ENCODE measurements at regions not wholly inside any gene's neighbourhood (a gene's known extent, or its start where the extent isn't known, plus 50 kb on each side); places are given as distances from the start of the nearest gene placed in this dataset.

DNA sequence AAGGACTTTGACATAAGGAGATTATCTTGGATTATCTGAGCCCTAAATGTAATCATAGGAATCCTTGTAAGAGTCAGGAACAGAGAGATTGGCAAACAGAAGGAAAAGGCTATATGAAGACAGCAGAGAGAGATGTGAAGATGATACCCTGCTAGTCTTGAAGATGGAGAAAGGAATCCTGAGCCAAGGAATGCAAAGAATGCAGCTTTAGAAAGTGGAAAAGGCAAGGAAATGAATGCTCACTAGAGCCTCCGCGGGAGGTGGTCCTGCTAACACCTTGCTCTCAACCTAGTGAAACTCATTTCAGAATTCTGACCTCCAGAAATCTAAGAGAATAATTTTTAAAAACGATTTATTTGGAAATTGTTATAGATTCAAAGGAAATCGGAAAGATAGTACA is 117.1 kb downstream of the TBXT start:
- intact Hi-C loops (cut with micrococcal nuclease), result no loop called here
- DNase-seq, result no peak
- Histone ChIP-seq H3K9me3 (replicated peaks in 1 of 2; ENCODE audit: control insufficient read depth in 1 of 2, insufficient read depth in 1 of 2, low read length in 2 of 2) (peaks cover 13 to 26% of the 10 kb centered on the region in 2 donors), H3K36me3 (replicated peaks in 1 of 2; ENCODE audit: control insufficient read depth in 1 of 2, insufficient read depth in 2 of 2, low read length in 2 of 2) (no peaks in the 10 kb centered on the region), H3K79me2 (ENCODE audit: insufficient read depth, low read length) (no peaks in the 10 kb centered on the region), H3K27ac (ENCODE audit: low read depth in 1 of 2, low read length in 2 of 2) (no peak overlapping the region), H3K4me2 (replicated peaks; ENCODE audit: extremely low read depth, low read length, poor library complexity, severe bottlenecking) (no peak overlapping the region), H3K9ac (ENCODE audit: insufficient read depth, low read length, poor library complexity, severe bottlenecking) (no peak overlapping the region), H2AFZ (ENCODE audit: insufficient read depth, low read depth, low read length, poor library complexity, severe bottlenecking) (no peak overlapping the region), H3K27me3 (ENCODE audit: control insufficient read depth in 2 of 2, insufficient read depth in 2 of 2, low read length in 2 of 2) (no peaks in the 10 kb centered on the region), H4K20me1 (ENCODE audit: insufficient read depth, low read length) (no peaks in the 10 kb centered on the region), H3K4me1 (ENCODE audit: control insufficient read depth in 1 of 2, insufficient read depth in 2 of 2, low read length in 2 of 2) (no peaks in the 10 kb centered on the region), H3K4me3 (replicated peaks in 1 of 3; ENCODE audit: low read depth in 2 of 3, low read length in 3 of 3) (no peak overlapping the region)
- H3K9me3 Mint-ChIP-seq, result peaks cover 6 to 25% (median 16%) of the 10 kb centered on the region in 7 donors
- TF ChIP-seq, protein P1, sequence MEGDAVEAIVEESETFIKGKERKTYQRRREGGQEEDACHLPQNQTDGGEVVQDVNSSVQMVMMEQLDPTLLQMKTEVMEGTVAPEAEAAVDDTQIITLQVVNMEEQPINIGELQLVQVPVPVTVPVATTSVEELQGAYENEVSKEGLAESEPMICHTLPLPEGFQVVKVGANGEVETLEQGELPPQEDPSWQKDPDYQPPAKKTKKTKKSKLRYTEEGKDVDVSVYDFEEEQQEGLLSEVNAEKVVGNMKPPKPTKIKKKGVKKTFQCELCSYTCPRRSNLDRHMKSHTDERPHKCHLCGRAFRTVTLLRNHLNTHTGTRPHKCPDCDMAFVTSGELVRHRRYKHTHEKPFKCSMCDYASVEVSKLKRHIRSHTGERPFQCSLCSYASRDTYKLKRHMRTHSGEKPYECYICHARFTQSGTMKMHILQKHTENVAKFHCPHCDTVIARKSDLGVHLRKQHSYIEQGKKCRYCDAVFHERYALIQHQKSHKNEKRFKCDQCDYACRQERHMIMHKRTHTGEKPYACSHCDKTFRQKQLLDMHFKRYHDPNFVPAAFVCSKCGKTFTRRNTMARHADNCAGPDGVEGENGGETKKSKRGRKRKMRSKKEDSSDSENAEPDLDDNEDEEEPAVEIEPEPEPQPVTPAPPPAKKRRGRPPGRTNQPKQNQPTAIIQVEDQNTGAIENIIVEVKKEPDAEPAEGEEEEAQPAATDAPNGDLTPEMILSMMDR (IDR thresholded peaks at IDR 0.05), result no peak
- H3K4me1 Mint-ChIP-seq, result no peaks in the 10 kb centered on the region
- no peaks in the 10 kb centered on the region for H3K36me3 Mint-ChIP-seq
- H3K27me3 Mint-ChIP-seq (ENCODE audit: low read depth in 3 of 3), result no peaks in the 10 kb centered on the region
- H3K27ac Mint-ChIP-seq, result no peak overlapping the region
- 90% methylated on average over 2 of the region's 4 CpGs for WGBS (ENCODE audit: insufficient coverage)
- H3K4me3 Mint-ChIP-seq, result no peak overlapping the region

DNA sequence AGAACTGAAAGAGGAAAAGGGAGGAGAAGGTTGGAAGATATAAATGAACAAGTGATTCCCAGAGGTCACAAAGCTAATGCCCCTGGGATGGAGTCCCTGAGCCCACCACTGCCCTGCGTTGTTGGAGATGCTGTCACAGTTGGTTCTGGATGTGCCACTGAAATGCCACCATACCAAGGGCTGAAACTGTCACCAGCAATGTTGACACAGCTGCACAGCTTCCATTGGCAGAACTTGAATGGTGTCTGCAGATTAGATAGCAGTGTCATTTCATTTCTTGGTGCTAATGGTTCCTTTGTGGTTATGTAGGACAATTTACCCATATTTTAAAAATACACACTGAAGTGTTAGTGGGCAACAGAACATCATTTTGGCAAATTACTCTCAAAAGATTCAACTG is 120.7 kb downstream of the TBXT start:
- intact Hi-C loops (cut with micrococcal nuclease), result no loop called here
- H3K27ac ChIP-seq (ENCODE audit: low read depth in 1 of 2, low read length in 2 of 2), result no peak overlapping the region

More for the DNA sequence above, 120.7 kb downstream of the TBXT start:
- H3K4me1 Mint-ChIP-seq, result no peaks in the 10 kb centered on the region
- H3K79me2 ChIP-seq (ENCODE audit: insufficient read depth, low read length), result no peaks in the 10 kb centered on the region
- no peak overlapping the region for H3K27ac Mint-ChIP-seq
- no peaks in the 10 kb centered on the region for H3K27me3 ChIP-seq (ENCODE audit: control insufficient read depth in 2 of 2, insufficient read depth in 2 of 2, low read length in 2 of 2)
- H3K4me3 Mint-ChIP-seq, result no peak overlapping the region
- no peak overlapping the region for H3K4me3 ChIP-seq (replicated peaks in 1 of 3; ENCODE audit: low read depth in 2 of 3, low read length in 3 of 3)
- peaks cover 0 to under 1% of the 10 kb centered on the region in 2 donors for H3K9me3 ChIP-seq (replicated peaks in 1 of 2; ENCODE audit: control insufficient read depth in 1 of 2, insufficient read depth in 1 of 2, low read length in 2 of 2)
- no peak overlapping the region for H3K4me2 ChIP-seq (replicated peaks; ENCODE audit: extremely low read depth, low read length, poor library complexity, severe bottlenecking)
- H3K36me3 Mint-ChIP-seq, result no peaks in the 10 kb centered on the region
- no peaks in the 10 kb centered on the region for H3K27me3 Mint-ChIP-seq (ENCODE audit: low read depth in 3 of 3)
- H3K9ac ChIP-seq (ENCODE audit: insufficient read depth, low read length, poor library complexity, severe bottlenecking), result no peak overlapping the region
- H3K4me1 ChIP-seq (ENCODE audit: control insufficient read depth in 1 of 2, insufficient read depth in 2 of 2, low read length in 2 of 2), result no peaks in the 10 kb centered on the region
- TF ChIP-seq, protein P1 (IDR thresholded peaks at IDR 0.05), result no peak
- no peak overlapping the region for H2AFZ ChIP-seq (ENCODE audit: insufficient read depth, low read depth, low read length, poor library complexity, severe bottlenecking)
- no peaks in the 10 kb centered on the region for H3K36me3 ChIP-seq (replicated peaks in 1 of 2; ENCODE audit: control insufficient read depth in 1 of 2, insufficient read depth in 2 of 2, low read length in 2 of 2)
- H4K20me1 ChIP-seq (ENCODE audit: insufficient read depth, low read length), result no peaks in the 10 kb centered on the region
- 80% methylated on average over 1 of the region's 1 CpG for WGBS (ENCODE audit: insufficient coverage)
- no peak for DNase-seq
- H3K9me3 Mint-ChIP-seq, result peaks cover 0 to 6% (median 0%) of the 10 kb centered on the region in 7 donors
